GM12878 (cell line): ENCODE measurements at regions not wholly inside any gene's neighbourhood (a gene's known extent, or its start where the extent isn't known, plus 50 kb on each side); places are given as distances from the start of the nearest gene placed in this dataset.
A peak's percentile ranks its signal among the peaks of the same experiment; 100 is the strongest.

ENCODE experiments used
- BHLHE40 ChIP-seq, 2 experiments: fragments of 450-650 bp in 1 of 2; IDR thresholded peaks; 2 replicates each; pipeline ENCODE4 v1.6.1; 2011 to 2017; ENCODE audit warnings: low read depth in 2 of 2, borderline replicate concordance in 1 of 2, improper control_type of control experiment in 1 of 2, low read length in 1 of 2, mild to moderate bottlenecking in 1 of 2
- CBX5 ChIP-seq: sonication (generic); IDR thresholded peaks from 2 replicates; pipeline ENCODE4 v1.6.1; 2016; ENCODE audit warnings: low read depth, moderate library complexity, mild to moderate bottlenecking, inconsistent platforms
- HDAC2 ChIP-seq: fragments of 200-600 bp; sonication (generic); IDR thresholded peaks from 2 replicates; pipeline ENCODE4 v1.6.1; 2017
- IKZF2 ChIP-seq, 2 experiments: fragments of 450-650 bp; IDR thresholded peaks; 2 replicates each; pipeline ENCODE4 v1.6.1; 2017; ENCODE audit warnings: mild to moderate bottlenecking in 2 of 2, moderate library complexity in 2 of 2
- JUND ChIP-seq: IDR thresholded peaks from 2 replicates; pipeline ENCODE4 v1.6.1; 2012; ENCODE audit warnings: low read depth, mild to moderate bottlenecking, low read length, improper control_type of control experiment, moderate library complexity
- MEF2A ChIP-seq: IDR thresholded peaks from 2 replicates; pipeline ENCODE4 v1.6.1; 2011; ENCODE audit warnings: low read depth, mild to moderate bottlenecking, low read length, moderate library complexity; ENCODE audit not compliant: insufficient read depth
- MYB ChIP-seq: fragments of 150-350 bp; IDR thresholded peaks from 2 replicates; pipeline ENCODE4 v1.6.1; 2014; ENCODE audit warnings: mild to moderate bottlenecking, low read depth, low read length, borderline replicate concordance
- NFYB ChIP-seq: IDR thresholded peaks from 2 replicates; pipeline ENCODE4 v1.6.1; 2011; ENCODE audit warnings: low read depth, mild to moderate bottlenecking, low read length, improper control_type of control experiment, moderate library complexity; ENCODE audit not compliant: insufficient read depth
- NR2F1 ChIP-seq: fragments of 450-650 bp; conservative IDR thresholded peaks from 2 replicates; pipeline ENCODE4 v1.6.1; 2017; ENCODE audit warnings: mild to moderate bottlenecking
- RCOR1 ChIP-seq: conservative IDR thresholded peaks from 2 replicates; pipeline ENCODE4 v1.6.1; 2012; ENCODE audit warnings: low read depth, low read length, improper control_type of control experiment
- SIN3A ChIP-seq: IDR thresholded peaks from 2 replicates; pipeline ENCODE4 v1.6.1; 2012; ENCODE audit warnings: low read depth, low read length, improper control_type of control experiment
- TAF1 ChIP-seq: IDR thresholded peaks from 2 replicates; pipeline ENCODE4 v1.6.1; 2011; ENCODE audit warnings: mild to moderate bottlenecking, low read depth, low read length, borderline replicate concordance
- YY1 ChIP-seq: IDR thresholded peaks from 2 replicates; pipeline ENCODE4 v1.6.1; 2011; ENCODE audit warnings: low read depth, mild to moderate bottlenecking, low read length
- ZNF384 ChIP-seq: IDR thresholded peaks from 2 replicates; pipeline ENCODE4 v1.6.1; 2012; ENCODE audit warnings: low read depth, mild to moderate bottlenecking, low read length, improper control_type of control experiment, borderline replicate concordance
- TF ChIP-seq, protein P1 (sequence below): fragments of 450-650 bp; IDR thresholded peaks from 2 replicates; pipeline ENCODE4 v1.6.1; 2014; ENCODE audit warnings: mild to moderate bottlenecking
- TF ChIP-seq, protein P2 (sequence below): IDR thresholded peaks from 2 replicates; pipeline ENCODE4 v1.6.1; 2011; ENCODE audit warnings: borderline replicate concordance, low read depth, mild to moderate bottlenecking, moderate library complexity, low read length; ENCODE audit not compliant: insufficient read depth, poor library complexity, severe bottlenecking
- TF ChIP-seq, protein P3 (sequence below): fragments of 450-650 bp; IDR thresholded peaks from 2 replicates; pipeline ENCODE4 v1.6.1; 2017; ENCODE audit warnings: low read depth, mild to moderate bottlenecking, moderate library complexity
- TF ChIP-seq, protein P4 (sequence below): fragments of 150-350 bp; IDR thresholded peaks from 2 replicates; pipeline ENCODE4 v1.6.1; 2014; ENCODE audit warnings: mild to moderate bottlenecking, low read depth, low read length
- TF ChIP-seq, protein P5 (sequence below): IDR thresholded peaks from 2 replicates; pipeline ENCODE4 v1.6.1; 2011; ENCODE audit warnings: low read depth, low read length, improper control_type of control experiment, borderline replicate concordance
- TF ChIP-seq, protein P6 (sequence below): fragments of 450-650 bp; IDR thresholded peaks from 2 replicates; pipeline ENCODE4 v1.6.1; 2017; ENCODE audit warnings: mild to moderate bottlenecking, low read depth, inconsistent platforms; ENCODE audit not compliant: poor library complexity, severe bottlenecking

DNA sequence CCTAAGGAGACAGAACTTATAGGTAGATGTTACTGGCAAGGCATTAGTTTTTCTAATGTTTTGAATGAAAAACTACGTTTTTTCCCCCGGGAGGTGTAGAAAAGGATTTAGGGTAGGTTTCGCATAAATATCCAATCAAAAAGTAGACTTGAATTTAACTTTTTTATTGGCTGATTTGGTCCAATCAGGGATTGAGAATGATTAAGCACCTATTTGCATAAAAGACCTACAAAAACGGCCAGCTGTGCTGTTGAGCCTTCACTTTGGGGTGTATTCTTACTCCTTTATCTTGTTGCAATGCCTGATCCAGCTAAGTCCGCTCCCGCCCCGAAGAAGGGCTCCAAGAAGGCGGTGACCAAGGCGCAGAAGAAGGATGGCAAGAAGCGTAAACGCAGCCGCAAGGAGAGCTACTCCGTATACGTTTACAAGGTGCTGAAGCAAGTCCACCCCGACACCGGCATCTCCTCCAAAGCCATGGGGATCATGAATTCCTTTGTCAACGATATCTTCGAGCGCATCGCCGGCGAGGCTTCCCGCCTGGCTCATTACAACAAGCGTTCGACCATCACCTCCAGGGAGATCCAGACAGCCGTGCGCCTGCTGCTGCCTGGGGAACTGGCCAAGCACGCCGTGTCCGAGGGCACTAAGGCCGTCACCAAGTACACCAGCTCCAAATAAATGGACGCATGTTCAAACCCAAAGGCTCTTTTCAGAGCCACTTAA lies 113.5 kb upstream of the BTN3A2 start (continued):
- TF ChIP-seq, protein P1, sequence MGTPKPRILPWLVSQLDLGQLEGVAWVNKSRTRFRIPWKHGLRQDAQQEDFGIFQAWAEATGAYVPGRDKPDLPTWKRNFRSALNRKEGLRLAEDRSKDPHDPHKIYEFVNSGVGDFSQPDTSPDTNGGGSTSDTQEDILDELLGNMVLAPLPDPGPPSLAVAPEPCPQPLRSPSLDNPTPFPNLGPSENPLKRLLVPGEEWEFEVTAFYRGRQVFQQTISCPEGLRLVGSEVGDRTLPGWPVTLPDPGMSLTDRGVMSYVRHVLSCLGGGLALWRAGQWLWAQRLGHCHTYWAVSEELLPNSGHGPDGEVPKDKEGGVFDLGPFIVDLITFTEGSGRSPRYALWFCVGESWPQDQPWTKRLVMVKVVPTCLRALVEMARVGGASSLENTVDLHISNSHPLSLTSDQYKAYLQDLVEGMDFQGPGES = peak; percentile 26; the same call in 1 of the 2 replicates
- TF ChIP-seq CBX5 (0 out of 2 replicates have a peak, but pooled peaks have one; percentile 58), JUND (no peak), IKZF2 (IDR thresholded peaks at IDR 0.05) (no peak; a peak in 1 of 4 replicates), ZNF384 (no peak), NR2F1 (no peak), NFYB (peak; percentile 52; the same call in 1 of the 2 replicates), RCOR1 (0 out of 2 replicates have a peak, but pooled peaks have one; percentile 30), MYB (no peak), BHLHE40 (IDR thresholded peaks at IDR 0.05; ENCODE audit: borderline replicate concordance in 1 of 2, low read depth in 2 of 2, low read length in 1 of 2) (0 out of 4 replicates have a peak, but pooled peaks of 1 of the 2 experiments have one; percentile 23), SIN3A (no peak), TAF1 (peak; percentile 89), YY1 (peak; percentile 51; the same call in 1 of the 2 replicates), HDAC2 (no peak), MEF2A (no peak)
- TF ChIP-seq, protein P2, sequence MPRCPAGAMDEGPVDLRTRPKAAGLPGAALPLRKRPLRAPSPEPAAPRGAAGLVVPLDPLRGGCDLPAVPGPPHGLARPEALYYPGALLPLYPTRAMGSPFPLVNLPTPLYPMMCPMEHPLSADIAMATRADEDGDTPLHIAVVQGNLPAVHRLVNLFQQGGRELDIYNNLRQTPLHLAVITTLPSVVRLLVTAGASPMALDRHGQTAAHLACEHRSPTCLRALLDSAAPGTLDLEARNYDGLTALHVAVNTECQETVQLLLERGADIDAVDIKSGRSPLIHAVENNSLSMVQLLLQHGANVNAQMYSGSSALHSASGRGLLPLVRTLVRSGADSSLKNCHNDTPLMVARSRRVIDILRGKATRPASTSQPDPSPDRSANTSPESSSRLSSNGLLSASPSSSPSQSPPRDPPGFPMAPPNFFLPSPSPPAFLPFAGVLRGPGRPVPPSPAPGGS = no peak
- TF ChIP-seq, protein P3, sequence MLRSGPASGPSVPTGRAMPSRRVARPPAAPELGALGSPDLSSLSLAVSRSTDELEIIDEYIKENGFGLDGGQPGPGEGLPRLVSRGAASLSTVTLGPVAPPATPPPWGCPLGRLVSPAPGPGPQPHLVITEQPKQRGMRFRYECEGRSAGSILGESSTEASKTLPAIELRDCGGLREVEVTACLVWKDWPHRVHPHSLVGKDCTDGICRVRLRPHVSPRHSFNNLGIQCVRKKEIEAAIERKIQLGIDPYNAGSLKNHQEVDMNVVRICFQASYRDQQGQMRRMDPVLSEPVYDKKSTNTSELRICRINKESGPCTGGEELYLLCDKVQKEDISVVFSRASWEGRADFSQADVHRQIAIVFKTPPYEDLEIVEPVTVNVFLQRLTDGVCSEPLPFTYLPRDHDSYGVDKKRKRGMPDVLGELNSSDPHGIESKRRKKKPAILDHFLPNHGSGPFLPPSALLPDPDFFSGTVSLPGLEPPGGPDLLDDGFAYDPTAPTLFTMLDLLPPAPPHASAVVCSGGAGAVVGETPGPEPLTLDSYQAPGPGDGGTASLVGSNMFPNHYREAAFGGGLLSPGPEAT = peak; percentile 69; the same call in 1 of the 2 replicates
- TF ChIP-seq, protein P4, sequence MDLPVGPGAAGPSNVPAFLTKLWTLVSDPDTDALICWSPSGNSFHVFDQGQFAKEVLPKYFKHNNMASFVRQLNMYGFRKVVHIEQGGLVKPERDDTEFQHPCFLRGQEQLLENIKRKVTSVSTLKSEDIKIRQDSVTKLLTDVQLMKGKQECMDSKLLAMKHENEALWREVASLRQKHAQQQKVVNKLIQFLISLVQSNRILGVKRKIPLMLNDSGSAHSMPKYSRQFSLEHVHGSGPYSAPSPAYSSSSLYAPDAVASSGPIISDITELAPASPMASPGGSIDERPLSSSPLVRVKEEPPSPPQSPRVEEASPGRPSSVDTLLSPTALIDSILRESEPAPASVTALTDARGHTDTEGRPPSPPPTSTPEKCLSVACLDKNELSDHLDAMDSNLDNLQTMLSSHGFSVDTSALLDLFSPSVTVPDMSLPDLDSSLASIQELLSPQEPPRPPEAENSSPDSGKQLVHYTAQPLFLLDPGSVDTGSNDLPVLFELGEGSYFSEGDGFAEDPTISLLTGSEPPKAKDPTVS = no peak
- TF ChIP-seq, protein P5, sequence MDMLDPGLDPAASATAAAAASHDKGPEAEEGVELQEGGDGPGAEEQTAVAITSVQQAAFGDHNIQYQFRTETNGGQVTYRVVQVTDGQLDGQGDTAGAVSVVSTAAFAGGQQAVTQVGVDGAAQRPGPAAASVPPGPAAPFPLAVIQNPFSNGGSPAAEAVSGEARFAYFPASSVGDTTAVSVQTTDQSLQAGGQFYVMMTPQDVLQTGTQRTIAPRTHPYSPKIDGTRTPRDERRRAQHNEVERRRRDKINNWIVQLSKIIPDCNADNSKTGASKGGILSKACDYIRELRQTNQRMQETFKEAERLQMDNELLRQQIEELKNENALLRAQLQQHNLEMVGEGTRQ = no peak; the same call in 1 of the 2 replicates
- TF ChIP-seq, protein P6, sequence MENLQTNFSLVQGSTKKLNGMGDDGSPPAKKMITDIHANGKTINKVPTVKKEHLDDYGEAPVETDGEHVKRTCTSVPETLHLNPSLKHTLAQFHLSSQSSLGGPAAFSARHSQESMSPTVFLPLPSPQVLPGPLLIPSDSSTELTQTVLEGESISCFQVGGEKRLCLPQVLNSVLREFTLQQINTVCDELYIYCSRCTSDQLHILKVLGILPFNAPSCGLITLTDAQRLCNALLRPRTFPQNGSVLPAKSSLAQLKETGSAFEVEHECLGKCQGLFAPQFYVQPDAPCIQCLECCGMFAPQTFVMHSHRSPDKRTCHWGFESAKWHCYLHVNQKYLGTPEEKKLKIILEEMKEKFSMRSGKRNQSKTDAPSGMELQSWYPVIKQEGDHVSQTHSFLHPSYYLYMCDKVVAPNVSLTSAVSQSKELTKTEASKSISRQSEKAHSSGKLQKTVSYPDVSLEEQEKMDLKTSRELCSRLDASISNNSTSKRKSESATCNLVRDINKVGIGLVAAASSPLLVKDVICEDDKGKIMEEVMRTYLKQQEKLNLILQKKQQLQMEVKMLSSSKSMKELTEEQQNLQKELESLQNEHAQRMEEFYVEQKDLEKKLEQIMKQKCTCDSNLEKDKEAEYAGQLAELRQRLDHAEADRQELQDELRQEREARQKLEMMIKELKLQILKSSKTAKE = peak; percentile 44
